Retina (tissue), 1 donor: ENCODE measurements at regions not wholly inside any gene's neighbourhood (a gene's known extent, or its start where the extent isn't known, plus 50 kb on each side); places are given as distances from the start of the nearest gene placed in this dataset.
A peak's percentile ranks its signal among the peaks of the same experiment; 100 is the strongest.
"Not testable (repeated sequence)": the region's sequence is repeated elsewhere in the genome, so short reads cannot be mapped to it uniquely, and the experiment has no call there.

Experiments used
- DNase-seq: peaks from one replicate; pipeline ENCODE4 v3.0.0-alpha.2; 2016

- no peak for DNase-seq
These were observed 877.6 kb upstream of the CHORDC1 start for GRCh38 chr11:91100427-91100826.

- DNase-seq = no peak
These were observed 874.2 kb upstream of the CHORDC1 start for GRCh38 chr11:91097083-91097482.

DNA sequence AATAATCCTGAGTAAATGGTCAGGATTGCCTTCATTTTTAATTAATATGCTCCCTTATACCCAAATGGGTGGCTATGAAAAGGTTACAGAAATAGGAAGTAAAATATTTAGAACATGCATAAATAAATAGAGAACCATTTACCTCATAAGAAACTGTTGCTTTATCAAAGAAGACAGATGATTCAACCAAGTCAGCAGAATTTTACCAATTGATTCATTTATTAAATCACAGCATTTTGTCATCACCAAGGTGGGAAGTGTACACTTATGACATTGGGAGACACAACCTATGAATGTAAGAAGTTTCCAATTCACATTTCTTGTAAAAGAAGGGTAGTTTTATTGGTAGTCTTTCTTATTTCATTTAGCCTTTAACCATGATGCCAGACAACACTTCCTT lies 870.3 kb upstream of the CHORDC1 start:
- DNase-seq = no peak

DNA sequence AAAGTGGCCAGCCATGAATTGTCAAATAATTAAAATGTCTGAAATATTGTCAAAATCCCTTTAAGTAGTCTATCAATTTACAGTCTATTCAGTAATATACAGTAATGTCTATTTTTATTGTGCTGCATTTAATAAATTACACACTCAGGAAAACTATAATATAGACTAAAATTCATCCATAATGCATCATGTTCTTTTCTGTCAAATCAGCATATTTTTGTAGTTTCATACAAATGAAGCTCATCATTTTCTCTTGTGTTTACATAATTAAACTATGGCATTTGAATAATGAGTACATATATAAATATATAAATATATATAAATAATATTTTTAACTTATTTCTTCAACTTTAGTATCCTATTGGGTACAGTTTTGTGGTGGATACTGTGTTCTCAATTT lies 868.7 kb upstream of the CHORDC1 start:
- DNase-seq = no peak

GRCh38 chr11:91086028-91086427 lies 863.2 kb upstream of the CHORDC1 start:
- no peak for DNase-seq

DNA sequence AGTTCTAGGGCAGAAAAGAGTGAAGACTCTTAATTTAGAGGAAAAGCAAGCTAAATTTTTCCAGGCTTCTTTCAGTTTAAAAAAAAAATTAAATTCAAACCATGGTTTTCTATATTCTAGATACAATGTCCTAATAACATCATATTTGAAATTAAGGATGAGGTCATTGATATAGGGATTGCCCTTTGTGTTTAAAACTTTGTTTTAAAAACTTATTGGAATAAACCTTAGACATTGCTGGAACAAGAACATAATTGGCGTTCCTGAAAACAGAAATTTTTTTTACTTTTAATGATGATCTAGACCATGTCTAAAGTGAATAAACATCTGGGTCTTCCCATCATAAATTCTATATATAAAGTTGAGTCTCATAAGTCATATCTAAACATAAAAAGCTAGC lies 859.4 kb upstream of the CHORDC1 start:
- no peak for DNase-seq

GRCh38 chr11:91081440-91082043 lies 858.7 kb upstream of the CHORDC1 start:
- peak; percentile 15 for DNase-seq

DNA sequence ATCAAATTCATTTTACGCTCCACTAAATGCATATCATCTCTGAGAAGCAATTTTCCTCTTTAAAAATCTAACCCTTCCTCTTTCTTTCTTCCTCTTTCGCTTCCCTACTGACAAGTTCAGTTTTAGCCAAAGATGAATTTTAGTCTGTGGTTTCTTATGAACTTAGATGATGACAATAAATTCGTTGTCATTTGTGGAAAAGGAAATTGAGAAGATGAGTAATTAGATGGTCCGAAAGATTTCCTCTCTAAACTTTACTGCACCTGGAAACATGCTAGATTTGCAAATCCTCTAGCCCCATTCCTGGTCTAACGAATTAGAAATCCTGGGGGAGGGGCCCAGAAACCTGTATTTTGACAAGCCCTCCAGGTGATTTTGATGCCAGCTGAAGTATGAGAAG lies 855.4 kb upstream of the CHORDC1 start:
- DNase-seq = no peak

DNA sequence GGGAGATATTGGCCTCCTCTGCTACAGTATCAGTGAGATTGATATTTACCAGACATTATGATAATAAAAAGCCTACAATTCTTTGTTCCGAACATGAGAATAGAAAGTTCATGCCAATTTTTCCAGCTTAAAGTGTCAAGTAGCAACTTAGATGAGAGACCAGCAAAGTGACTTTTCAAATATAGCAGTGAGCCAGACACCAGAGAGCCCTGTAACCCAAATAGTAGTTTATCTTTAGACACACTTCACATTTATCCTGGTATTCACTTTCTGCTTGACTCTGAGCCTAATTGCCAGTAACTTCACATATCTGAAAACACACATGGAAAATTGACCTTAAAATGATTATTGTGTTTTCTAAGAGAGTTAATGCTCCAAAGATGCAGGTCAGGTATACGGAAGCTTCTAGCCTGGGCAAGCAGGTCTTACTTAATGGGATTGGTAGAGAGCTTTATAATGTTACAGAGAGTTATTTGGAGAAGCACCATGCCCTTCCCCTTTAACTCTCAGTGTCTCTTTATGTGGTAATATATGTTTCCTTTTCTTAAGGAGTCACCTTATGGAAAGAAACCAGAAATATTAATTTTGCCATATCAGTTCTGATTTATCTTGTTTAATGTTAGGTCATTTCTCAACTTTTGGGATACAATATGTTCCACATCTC lies 852.3 kb upstream of the CHORDC1 start:
- no peak for DNase-seq

DNA sequence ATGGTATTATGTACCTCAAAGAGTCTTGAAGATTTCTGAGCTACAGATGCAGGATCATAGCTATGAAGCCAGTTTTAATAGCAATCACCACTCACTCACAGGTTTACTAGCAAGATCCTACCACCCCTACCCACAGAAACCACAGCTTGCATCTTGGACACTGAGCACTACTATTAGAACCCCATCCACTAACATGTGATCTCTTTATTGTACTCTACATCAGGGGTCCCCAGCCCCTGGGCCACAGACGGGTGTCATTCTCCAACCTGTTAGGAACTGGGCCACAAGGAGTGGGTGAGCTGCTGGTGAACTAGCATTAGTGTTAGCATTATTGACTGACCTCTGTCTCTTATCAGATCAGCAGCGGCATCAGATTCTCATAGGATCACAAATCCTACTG lies 844.8 kb upstream of the CHORDC1 start:
- no peak for DNase-seq

GRCh38 chr11:91066456-91067047 lies 843.7 kb upstream of the CHORDC1 start:
- no peak for DNase-seq

DNA sequence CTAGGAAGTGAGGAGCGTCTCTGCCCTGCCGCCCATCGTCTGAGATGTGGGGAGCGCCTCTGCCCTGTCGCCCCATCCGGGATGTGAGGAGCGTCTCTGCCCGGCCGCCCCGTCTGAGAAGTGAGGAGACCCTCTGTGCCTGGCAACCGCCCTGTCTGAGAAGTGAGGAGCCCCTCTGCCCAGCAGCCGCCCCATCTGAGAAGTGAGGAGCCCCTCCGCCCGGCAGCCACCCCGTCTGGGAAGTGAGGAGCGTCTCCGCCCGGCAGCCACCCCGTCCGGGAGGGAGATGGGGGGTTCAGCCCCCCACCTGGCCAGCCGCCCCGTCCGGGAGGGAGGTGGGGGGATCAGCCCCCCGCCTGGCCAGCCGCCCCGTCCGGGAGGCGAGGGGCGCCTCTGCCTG lies 840.5 kb upstream of the CHORDC1 start:
- DNase-seq = not testable (repeated sequence)

GRCh38 chr11:91047882-91048281 lies 825.0 kb upstream of the CHORDC1 start:
- DNase-seq = no peak

DNA sequence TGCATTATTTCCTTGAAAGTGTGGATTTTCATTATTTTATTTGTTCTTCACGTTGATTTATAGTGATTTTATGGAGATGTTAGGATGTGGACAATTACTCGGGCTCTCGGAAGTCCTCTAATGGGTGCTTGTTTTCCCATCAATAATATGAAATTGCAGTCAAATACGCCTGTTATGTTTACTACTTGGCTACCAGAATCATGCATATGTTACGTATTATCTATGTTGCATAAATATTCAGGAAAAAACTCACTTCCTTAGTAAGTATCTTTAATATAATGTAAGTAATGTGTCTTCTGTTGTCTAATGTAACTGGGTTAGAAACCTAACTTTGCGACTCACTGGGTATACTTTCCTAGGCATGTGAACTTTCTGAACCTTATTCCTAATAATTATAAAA lies 823.4 kb upstream of the CHORDC1 start:
- no peak for DNase-seq

GRCh38 chr11:91041626-91042025 lies 818.8 kb upstream of the CHORDC1 start:
- no peak for DNase-seq

- DNase-seq = no peak
These were observed 800.9 kb upstream of the CHORDC1 start for GRCh38 chr11:91023731-91024130.

- no peak for DNase-seq
These were observed 788.7 kb upstream of the CHORDC1 start for GRCh38 chr11:91011503-91011902.

- no peak for DNase-seq
These were observed 782.6 kb upstream of the CHORDC1 start for GRCh38 chr11:91005458-91005857.

- DNase-seq = no peak
These were observed 774.4 kb upstream of the CHORDC1 start for GRCh38 chr11:90997241-90997640.

GRCh38 chr11:90972159-90972558 lies 749.3 kb upstream of the CHORDC1 start:
- not testable (repeated sequence) for DNase-seq

DNA sequence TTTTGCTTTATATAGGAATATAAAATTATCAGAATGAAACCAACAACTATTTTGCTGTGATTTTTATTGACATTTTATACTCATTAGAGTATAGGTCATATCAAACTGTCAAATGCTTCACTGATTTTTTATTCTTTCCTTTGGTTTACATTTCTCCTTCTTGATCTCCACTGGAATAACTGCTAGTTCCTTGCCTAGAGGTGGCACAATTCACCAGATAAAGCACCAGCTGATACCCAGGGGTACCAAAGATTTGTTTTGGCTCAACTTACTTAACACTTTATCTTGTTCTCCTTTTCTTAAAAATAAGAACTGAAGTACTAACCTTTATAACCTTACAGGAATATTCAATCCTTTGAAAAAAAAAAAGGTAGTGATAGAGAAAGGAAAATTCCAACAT lies 725.1 kb upstream of the CHORDC1 start:
- DNase-seq = no peak

DNA sequence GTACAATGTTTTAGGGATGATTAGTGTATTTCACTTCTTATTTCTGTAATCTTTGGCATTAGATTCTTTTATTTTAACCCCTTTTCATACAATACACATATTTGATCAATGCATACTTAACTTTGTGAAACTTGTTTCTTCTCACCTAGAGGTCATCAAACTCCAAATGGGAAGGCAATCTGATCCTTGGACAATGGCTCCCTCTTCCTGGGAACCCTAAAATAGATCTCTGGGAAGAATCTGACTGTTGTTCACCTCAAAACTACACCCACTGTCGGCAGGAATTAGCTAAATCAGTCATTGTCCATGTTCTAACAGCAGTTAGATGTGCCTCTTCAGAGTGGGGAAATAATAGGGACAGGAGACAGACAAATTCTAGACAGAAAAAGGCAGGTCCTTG lies 707.4 kb upstream of the CHORDC1 start:
- DNase-seq = no peak

GRCh38 chr11:90919332-90919731 lies 696.5 kb upstream of the CHORDC1 start:
- DNase-seq = no peak

DNA sequence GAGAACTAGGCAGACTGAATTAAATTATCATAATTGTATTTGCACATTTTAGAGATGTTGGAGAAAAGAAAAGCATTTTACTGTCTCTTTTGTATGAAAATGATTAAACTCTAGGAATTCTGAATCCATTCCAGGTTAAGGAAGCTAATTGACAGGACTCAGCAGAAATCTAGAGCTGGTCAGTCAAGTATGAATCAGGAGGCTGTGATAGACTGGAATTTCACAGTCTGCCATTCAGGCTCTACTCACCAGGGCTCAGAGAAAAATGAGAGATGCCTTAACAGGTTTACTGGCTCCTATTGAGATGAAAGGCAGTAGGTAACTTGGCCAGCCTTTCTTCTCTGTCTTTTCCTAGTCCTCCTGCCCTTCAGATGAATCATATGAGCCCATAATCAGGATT lies 693.9 kb upstream of the CHORDC1 start:
- no peak for DNase-seq
